ENCODE measurements at regions not wholly inside any gene's neighbourhood (a gene's known extent, or its start where the extent isn't known, plus 50 kb on each side); places are given as distances from the start of the nearest gene placed in this dataset.
A peak's percentile ranks its signal among the peaks of the same experiment; 100 is the strongest.

DNA sequence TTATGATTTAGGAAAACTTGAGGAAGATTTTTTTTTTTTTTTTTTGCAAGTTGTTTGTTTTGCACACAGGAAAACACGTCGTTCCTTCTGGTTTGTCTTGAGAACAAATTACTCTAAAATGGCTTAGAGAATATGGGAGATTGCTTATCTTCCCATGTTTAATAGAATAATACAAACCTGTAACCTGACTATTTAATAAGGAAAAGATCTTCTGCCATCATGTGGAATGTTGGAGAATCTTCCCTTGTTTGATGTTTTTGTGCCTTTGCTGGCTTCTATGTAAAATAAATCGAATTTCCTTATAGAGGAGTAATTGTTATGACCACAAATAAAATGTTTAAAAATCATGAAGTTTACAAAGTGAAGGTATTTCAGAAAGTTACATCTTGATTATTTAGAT is 818.8 kb downstream of the GATA3 start:
- H3K36me3 ChIP-seq = no peaks in the 10 kb centered on the region
- peak overlapping the region; percentile 21; the same call in 1 of the 2 replicates for H3K4me3 ChIP-seq (ENCODE audit: low read depth, low read length)
- no peaks in the 10 kb centered on the region for H3K9me3 ChIP-seq
- peaks cover 21% of the 10 kb centered on the region for H3K4me1 ChIP-seq
- no peak for DNase-seq
- TF ChIP-seq, protein P1, sequence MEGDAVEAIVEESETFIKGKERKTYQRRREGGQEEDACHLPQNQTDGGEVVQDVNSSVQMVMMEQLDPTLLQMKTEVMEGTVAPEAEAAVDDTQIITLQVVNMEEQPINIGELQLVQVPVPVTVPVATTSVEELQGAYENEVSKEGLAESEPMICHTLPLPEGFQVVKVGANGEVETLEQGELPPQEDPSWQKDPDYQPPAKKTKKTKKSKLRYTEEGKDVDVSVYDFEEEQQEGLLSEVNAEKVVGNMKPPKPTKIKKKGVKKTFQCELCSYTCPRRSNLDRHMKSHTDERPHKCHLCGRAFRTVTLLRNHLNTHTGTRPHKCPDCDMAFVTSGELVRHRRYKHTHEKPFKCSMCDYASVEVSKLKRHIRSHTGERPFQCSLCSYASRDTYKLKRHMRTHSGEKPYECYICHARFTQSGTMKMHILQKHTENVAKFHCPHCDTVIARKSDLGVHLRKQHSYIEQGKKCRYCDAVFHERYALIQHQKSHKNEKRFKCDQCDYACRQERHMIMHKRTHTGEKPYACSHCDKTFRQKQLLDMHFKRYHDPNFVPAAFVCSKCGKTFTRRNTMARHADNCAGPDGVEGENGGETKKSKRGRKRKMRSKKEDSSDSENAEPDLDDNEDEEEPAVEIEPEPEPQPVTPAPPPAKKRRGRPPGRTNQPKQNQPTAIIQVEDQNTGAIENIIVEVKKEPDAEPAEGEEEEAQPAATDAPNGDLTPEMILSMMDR (IDR thresholded peaks at IDR 0.05; ENCODE audit: low read depth, low read length) = peak; percentile 51
- H3K27me3 ChIP-seq = no peaks in the 10 kb centered on the region

DNA sequence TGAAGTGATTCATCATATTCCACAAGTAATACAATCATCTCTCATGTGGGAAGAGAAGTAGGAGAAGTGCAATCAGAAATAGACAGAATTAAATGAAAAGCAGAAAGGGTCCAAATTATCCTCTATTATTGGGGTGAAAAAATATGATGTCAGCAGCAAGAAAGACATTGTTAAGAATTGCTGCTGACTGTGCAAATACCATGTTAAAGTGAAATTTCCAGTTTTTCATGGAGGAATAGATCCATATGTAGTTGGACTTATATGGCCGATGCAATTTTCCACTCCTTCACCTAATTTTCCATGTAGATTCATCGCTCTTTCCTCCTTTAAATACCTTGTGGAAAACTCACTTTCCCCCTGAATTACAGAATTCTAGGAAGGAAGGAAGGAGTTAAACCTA is 819.8 kb downstream of the GATA3 start:
- no peak for DNase-seq
- Histone ChIP-seq H3K4me1 (peaks cover 21% of the 10 kb centered on the region), H3K36me3 (no peaks in the 10 kb centered on the region), H3K27me3 (no peaks in the 10 kb centered on the region), H3K4me3 (ENCODE audit: low read depth, low read length) (no peak overlapping the region), H3K9me3 (no peaks in the 10 kb centered on the region)
- TF ChIP-seq, protein P1 (IDR thresholded peaks at IDR 0.05; ENCODE audit: low read depth, low read length) = no peak

DNA sequence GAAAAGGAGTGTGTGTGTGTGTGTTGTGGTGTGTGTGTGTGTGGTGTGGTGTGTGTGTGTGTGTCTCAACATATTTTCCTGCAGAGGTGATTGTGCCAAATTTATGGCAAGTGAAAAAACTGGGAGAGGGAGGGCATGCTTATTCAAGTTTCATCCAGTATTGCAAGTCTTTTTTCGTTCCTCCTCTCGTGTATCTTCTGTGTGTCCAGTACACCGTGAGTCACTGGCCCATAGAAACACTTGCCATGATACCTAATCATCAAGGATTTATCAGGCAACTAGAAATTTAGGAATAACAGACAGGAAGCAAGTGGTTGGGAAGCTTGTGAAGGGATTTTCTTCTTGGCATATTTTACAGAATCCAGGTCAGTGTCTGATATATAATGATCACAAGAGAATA is 820.5 kb downstream of the GATA3 start:
- peaks cover 21% of the 10 kb centered on the region for H3K4me1 ChIP-seq

DNA sequence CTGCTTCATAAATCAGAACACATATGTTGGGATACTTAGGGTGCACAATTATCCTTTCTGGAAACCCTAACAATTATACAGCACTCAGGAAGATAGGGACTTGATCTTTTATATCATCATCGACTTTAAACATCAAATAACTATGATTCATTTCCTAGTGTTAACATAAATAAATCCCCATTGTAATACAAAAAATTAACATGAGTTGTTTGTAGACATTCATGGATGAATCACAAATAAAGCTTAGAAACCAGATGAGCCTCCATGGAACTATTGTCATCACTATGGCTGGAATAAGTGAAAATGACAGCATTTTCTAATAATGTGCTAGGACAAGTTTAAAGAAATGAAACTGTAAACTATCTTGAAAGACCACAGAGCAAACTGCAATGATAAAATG is 821.7 kb downstream of the GATA3 start:
- TF ChIP-seq, protein P1 (IDR thresholded peaks at IDR 0.05; ENCODE audit: low read depth, low read length) = no peak
- no peak overlapping the region for H3K4me3 ChIP-seq (ENCODE audit: low read depth, low read length)
- H3K36me3 ChIP-seq = no peaks in the 10 kb centered on the region
- peaks cover 21% of the 10 kb centered on the region for H3K4me1 ChIP-seq
- DNase-seq = no peak
- no peaks in the 10 kb centered on the region for H3K9me3 ChIP-seq
- H3K27me3 ChIP-seq = no peaks in the 10 kb centered on the region

More for the DNA sequence above, 820.5 kb downstream of the GATA3 start:
- H3K36me3 ChIP-seq = no peaks in the 10 kb centered on the region
- no peak for DNase-seq
- TF ChIP-seq, protein P1 (IDR thresholded peaks at IDR 0.05; ENCODE audit: low read depth, low read length) = no peak
- H3K9me3 ChIP-seq = no peaks in the 10 kb centered on the region
- H3K27me3 ChIP-seq = no peaks in the 10 kb centered on the region
- H3K4me3 ChIP-seq (ENCODE audit: low read depth, low read length) = no peak overlapping the region

DNA sequence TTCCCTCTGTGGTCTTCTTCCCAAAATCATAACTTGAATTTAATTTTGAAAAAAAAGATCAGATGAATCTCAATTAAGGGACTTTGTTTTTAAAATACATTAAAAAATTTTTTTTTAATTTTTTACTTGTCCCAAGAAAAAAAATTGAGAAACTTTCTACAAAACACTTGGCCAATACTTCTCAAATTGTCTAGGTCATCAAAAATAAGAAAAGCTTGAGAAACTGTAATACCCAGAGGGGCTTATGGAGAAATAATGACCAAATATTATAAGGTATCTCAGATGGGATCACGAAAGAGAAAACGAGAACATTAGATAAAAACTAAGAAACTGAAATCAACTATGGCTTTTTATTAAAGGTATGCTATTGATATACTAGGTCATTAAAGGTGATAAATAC is 835.0 kb downstream of the GATA3 start:
- no peaks in the 10 kb centered on the region for H3K36me3 ChIP-seq
- no peak for DNase-seq
- no peaks in the 10 kb centered on the region for H3K9me3 ChIP-seq
- no peak overlapping the region for H3K4me3 ChIP-seq (ENCODE audit: low read depth, low read length)
- TF ChIP-seq, protein P1 (IDR thresholded peaks at IDR 0.05; ENCODE audit: low read depth, low read length) = no peak
- H3K4me1 ChIP-seq = no peaks in the 10 kb centered on the region
- H3K27me3 ChIP-seq = no peaks in the 10 kb centered on the region

DNA sequence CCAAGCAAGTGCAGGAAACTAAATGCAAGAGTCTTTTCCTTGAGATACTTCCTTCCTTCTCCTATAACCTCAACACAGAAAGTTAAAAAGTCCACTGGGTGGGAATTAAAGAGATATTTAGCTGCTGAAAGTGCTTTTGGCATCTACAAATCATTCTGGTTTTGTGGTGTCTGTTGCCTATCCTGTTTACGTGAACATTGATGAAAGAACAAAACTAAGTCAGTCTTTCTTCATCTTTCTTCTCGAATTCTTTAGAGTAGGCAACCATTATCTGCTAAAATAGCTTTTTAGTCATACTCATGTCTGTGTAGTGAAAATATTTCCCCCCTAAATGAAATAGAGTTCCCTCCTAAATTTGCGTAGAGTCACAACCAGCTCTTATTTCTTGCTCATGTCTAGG is 838.6 kb downstream of the GATA3 start:
- TF ChIP-seq, protein P1 (IDR thresholded peaks at IDR 0.05; ENCODE audit: low read depth, low read length) = no peak
- Histone ChIP-seq H3K36me3 (no peaks in the 10 kb centered on the region), H3K9me3 (no peaks in the 10 kb centered on the region), H3K4me1 (no peaks in the 10 kb centered on the region), H3K27me3 (no peaks in the 10 kb centered on the region), H3K4me3 (ENCODE audit: low read depth, low read length) (no peak overlapping the region)
- DNase-seq = no peak
